GM10266 (cell line): ENCODE measurements at regions not wholly inside any gene's neighbourhood (a gene's known extent, or its start where the extent isn't known, plus 50 kb on each side); places are given as distances from the start of the nearest gene placed in this dataset.
A peak's percentile ranks its signal among the peaks of the same experiment; 100 is the strongest.

ENCODE experiments used
- DNase-seq: peaks from one replicate; pipeline ENCODE4 v3.0.0; 2012; ENCODE audit errors: extremely low spot score
- TF ChIP-seq, protein P1 (sequence below): IDR thresholded peaks from 2 replicates; pipeline ENCODE4 v1.5.1; 2012; ENCODE audit warnings: mild to moderate bottlenecking, low read depth; ENCODE audit not compliant: control insufficient read depth, insufficient read depth; ENCODE audit errors: missing control alignments

DNA sequence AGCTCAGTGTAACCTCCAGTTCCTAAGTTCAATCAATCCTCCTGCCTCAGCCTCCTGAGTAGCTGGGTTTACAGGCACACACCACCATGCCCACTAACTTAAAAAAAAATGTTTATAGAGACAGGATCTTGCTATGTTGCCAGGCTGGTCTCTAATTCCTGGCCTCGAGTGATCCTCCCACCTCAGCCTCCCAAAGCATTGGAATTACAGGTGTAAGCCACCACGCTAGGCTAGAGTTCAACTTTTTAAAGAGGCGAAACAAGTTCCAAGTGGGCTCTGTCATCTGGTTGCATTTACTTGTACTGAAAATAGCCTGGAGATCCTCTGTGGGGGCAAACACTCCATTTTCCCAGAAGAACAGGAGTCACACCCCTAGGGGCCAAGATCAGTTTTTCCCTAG is 100.7 kb upstream of the RIPOR2 start:
- TF ChIP-seq, protein P1, sequence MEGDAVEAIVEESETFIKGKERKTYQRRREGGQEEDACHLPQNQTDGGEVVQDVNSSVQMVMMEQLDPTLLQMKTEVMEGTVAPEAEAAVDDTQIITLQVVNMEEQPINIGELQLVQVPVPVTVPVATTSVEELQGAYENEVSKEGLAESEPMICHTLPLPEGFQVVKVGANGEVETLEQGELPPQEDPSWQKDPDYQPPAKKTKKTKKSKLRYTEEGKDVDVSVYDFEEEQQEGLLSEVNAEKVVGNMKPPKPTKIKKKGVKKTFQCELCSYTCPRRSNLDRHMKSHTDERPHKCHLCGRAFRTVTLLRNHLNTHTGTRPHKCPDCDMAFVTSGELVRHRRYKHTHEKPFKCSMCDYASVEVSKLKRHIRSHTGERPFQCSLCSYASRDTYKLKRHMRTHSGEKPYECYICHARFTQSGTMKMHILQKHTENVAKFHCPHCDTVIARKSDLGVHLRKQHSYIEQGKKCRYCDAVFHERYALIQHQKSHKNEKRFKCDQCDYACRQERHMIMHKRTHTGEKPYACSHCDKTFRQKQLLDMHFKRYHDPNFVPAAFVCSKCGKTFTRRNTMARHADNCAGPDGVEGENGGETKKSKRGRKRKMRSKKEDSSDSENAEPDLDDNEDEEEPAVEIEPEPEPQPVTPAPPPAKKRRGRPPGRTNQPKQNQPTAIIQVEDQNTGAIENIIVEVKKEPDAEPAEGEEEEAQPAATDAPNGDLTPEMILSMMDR, result no peak
- DNase-seq, result no peak

DNA sequence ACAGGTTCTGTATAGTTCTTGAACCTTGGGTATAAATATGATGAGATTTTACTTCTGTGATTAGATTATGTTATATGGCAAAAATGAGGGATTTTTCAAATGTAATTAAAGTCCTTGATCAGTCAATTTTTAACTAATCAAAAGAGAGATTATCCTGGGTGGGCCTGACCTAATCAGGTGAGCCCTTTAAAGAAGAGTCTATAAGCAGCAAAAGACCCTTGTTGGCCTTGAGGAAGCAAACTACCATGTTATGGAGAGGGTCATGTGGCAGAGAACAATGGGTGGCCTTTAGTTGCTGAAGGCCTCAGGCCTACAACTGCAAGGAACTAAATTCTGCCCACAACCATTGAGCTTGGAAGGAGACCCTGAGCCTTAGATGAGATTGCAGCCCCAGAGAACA is 102.5 kb upstream of the RIPOR2 start:
- no peak for DNase-seq
- TF ChIP-seq, protein P1, result no peak

DNA sequence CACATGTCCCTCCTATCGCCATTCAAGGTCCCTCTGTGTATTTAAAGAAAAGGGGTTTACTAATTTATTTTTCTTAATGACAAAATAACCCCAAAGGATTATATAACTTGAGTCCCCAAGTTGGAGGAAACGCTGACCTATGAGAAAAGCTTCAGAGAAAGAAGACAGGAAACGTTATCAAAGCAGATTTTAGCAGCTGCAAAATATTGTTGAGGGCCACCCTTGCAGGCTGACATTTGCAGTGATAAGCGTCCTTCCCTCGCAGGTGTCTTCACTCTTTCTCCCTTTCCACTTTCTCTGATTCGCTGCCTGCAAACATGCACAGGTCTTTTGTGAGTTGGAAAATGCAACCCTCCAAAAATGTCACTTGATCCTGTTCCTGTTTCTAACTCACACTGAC is 103.2 kb upstream of the RIPOR2 start:
- TF ChIP-seq, protein P1, result no peak
- no peak for DNase-seq

DNA sequence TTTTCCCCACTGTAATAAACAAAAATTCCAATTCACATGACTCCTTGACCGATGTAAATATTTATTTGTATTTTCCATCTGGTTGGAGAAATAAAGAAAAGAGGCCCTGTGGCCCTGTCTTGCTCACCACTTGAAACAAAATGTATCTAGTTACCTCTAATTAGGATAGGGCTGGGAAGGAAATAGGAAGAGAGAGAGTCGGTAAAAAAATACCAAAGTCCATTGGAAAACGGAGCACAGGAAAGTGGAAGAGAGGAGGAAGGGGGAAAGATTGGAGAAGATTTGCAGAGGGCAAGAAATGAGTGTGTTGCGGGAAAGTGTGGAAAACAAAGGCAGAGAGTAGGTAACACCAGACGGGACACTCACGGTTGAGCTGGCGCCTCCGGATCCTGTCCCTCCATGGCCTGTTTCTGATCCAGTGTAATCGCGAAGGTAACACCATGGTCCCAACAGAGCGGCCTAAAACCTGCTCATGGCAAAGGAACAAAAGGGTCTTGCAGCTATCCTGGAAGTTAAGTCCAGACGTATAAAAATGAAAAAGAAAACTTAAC is 105.8 kb upstream of the RIPOR2 start:
- DNase-seq, result no peak
- TF ChIP-seq, protein P1, result no peak

DNA sequence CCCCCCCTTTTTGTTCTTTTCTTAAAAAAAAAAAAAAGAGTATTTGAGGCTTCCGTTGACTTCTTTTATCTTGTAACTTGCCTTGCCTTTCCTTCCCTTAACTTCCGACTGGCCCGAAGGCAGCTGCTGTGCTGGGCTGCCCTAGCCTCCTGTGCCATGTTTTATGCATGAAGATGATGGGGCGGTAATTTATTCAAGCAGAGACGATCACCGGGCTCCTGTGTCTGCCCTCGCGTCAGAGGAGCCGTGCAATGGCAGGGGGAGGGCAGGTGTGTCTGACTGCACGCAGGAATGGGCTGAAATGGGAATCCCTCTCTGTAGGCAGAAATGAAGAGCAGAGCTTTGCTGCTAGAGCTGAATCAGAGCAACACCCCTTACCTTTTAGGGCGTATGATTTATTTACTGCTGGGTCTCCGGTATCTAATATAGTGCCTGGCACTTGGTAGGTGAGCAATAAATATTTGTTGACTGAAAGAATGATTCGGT is 106.3 kb upstream of the RIPOR2 start:
- TF ChIP-seq, protein P1, result no peak
- DNase-seq, result no peak

DNA sequence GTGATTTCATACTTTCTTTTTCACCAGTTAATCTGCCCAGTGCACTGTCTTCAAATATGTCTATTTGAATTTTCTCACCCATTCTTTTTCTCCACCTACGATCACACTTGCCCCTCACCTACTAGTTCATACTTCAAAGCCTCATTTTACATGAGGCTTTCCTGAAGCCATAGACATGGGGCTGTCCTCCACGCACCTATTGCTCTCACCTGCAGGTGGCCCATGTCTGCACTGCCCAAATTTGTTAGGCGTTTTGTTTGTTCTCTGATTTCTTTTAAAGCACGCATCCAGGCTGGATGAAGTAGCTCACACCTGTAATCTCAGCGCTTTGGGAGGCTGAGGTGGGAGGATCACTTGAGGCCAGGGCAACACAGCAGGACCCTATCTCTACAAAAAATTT is 106.8 kb upstream of the RIPOR2 start:
- no peak for DNase-seq
- TF ChIP-seq, protein P1, result peak; percentile 32

DNA sequence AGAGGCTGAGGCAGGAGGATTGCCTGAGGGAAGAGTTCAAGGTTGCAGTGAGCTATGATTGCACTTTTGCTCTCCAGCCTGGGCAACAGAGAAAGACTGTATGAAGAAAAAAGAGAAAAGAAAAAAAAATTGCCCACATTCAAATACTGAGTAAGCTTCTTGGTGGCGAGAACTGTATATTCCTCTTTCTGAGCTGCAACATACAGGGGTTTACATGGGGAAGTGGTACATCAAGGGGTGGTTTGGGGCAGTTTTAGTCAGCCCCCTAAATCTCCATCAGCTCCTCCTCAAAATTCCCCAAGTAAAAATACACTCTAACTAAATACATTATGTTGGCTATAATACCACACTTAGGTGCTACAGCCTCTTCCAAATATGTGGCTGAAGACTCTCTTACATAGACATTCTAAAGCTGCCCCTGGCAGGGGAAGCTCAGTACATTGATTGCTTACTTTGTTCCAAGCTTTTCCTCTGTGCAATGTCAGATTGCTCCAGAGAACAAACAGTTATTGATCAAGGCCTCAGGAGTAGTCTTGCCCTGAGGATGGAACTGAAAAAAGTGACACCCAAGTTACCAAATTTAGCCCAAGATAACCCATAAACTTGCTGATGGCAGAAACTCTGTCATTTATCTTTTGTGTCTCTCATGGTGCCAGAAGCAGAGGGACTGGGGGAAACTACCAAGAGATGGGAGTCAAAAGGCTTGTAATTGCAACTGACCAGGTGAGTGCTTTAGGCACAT is 107.4 kb upstream of the RIPOR2 start:
- TF ChIP-seq, protein P1, result no peak
- no peak for DNase-seq
